HL-60 (cell line): ENCODE measurements at regions not wholly inside any gene's neighbourhood (a gene's known extent, or its start where the extent isn't known, plus 50 kb on each side); places are given as distances from the start of the nearest gene placed in this dataset.

Experiments
- CTCF ChIP-seq: IDR thresholded peaks from one replicate; pipeline ENCODE4 v1.5.1; 2011; ENCODE audit warnings: low read length, control low read depth, inconsistent platforms; ENCODE audit not compliant: insufficient read depth
- GABPA ChIP-seq: IDR thresholded peaks from 2 replicates; pipeline ENCODE4 v1.6.1; 2012; ENCODE audit warnings: low read depth
- POLR2AphosphoS5 ChIP-seq: IDR thresholded peaks from 2 replicates; pipeline ENCODE4 v1.6.1; 2012; ENCODE audit warnings: low read depth
- REST ChIP-seq: IDR thresholded peaks from 2 replicates; pipeline ENCODE4 v1.6.1; 2012; ENCODE audit warnings: low read depth; ENCODE audit not compliant: insufficient replicate concordance
- SPI1 ChIP-seq: IDR thresholded peaks from 2 replicates; pipeline ENCODE4 v1.6.1; 2012; ENCODE audit warnings: low read depth, mild to moderate bottlenecking, borderline replicate concordance

GRCh38 chr18:78796693-78797455, 182.7 kb upstream of the SALL3 start:
- TF ChIP-seq CTCF (no peak), SPI1 (no peak), REST (no peak), POLR2AphosphoS5 (no peak), GABPA (no peak)
